ENCODE measurements at regions not wholly inside any gene's neighbourhood (a gene's known extent, or its start where the extent isn't known, plus 50 kb on each side); places are given as distances from the start of the nearest gene placed in this dataset.

- no peak for TF ChIP-seq EZH2 (IDR thresholded peaks at IDR 0.05; ENCODE audit: low read depth)
- TF ChIP-seq, protein P1, sequence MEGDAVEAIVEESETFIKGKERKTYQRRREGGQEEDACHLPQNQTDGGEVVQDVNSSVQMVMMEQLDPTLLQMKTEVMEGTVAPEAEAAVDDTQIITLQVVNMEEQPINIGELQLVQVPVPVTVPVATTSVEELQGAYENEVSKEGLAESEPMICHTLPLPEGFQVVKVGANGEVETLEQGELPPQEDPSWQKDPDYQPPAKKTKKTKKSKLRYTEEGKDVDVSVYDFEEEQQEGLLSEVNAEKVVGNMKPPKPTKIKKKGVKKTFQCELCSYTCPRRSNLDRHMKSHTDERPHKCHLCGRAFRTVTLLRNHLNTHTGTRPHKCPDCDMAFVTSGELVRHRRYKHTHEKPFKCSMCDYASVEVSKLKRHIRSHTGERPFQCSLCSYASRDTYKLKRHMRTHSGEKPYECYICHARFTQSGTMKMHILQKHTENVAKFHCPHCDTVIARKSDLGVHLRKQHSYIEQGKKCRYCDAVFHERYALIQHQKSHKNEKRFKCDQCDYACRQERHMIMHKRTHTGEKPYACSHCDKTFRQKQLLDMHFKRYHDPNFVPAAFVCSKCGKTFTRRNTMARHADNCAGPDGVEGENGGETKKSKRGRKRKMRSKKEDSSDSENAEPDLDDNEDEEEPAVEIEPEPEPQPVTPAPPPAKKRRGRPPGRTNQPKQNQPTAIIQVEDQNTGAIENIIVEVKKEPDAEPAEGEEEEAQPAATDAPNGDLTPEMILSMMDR (conservative IDR thresholded peaks at IDR 0.05), result no peak
Observed at GRCh38 chr18:76144844-76145243, 350.2 kb downstream of the ZNF516 start.
